Liver (tissue), 7 donors: ENCODE measurements at regions not wholly inside any gene's neighbourhood (a gene's known extent, or its start where the extent isn't known, plus 50 kb on each side); places are given as distances from the start of the nearest gene placed in this dataset.

Experiments
- DNase-seq: peaks from one replicate; pipeline ENCODE4 v3.0.0-alpha.2; 2017; ENCODE audit warnings: low spot score
- H3K27ac ChIP-seq, 2 donors: one replicate each; pipeline ENCODE4 v1.7.0; 2013; ENCODE audit warnings: inconsistent platforms in 2 of 2, low read length in 2 of 2, control low read depth in 1 of 2, low read depth in 1 of 2, mild to moderate bottlenecking in 1 of 2
- H3K27me3 ChIP-seq, 4 donors: one replicate each; pipeline versions ENCODE4 v1.6.1 to v1.7.0; 2013; ENCODE audit warnings: low read length in 3 of 4, inconsistent platforms in 1 of 4, mild to moderate bottlenecking in 1 of 4, moderate library complexity in 1 of 4; ENCODE audit not compliant: control insufficient read depth in 4 of 4, insufficient read depth in 4 of 4
- H3K36me3 ChIP-seq, 4 donors: one replicate each; pipeline versions ENCODE4 v1.6.1 to v1.7.0; 2013; ENCODE audit warnings: low read length in 3 of 4, mild to moderate bottlenecking in 3 of 4, low read depth in 1 of 4, moderate library complexity in 1 of 4; ENCODE audit not compliant: control insufficient read depth in 4 of 4, insufficient read depth in 3 of 4
- H3K4me1 ChIP-seq, 4 donors: one replicate each; pipeline versions ENCODE4 v1.6.1 to v1.7.0; 2013; ENCODE audit warnings: low read length in 3 of 4, mild to moderate bottlenecking in 3 of 4, moderate library complexity in 1 of 4; ENCODE audit not compliant: control insufficient read depth in 4 of 4, insufficient read depth in 4 of 4
- H3K4me3 ChIP-seq, 3 donors: one replicate each; pipeline versions ENCODE4 v1.6.1 to v1.7.0; 2013; ENCODE audit warnings: low read length in 3 of 3, control low read depth in 1 of 3, low read depth in 1 of 3, mild to moderate bottlenecking in 1 of 3
- H3K9ac ChIP-seq, 2 donors: one replicate each; pipeline ENCODE4 v1.7.0; 2013; ENCODE audit warnings: low read length in 2 of 2, mild to moderate bottlenecking in 2 of 2, moderate library complexity in 2 of 2, control low read depth in 1 of 2, low read depth in 1 of 2
- H3K9me3 ChIP-seq, 4 donors: one replicate each; pipeline versions ENCODE4 v1.6.1 to v1.7.0; 2013; ENCODE audit warnings: low read length in 3 of 4; ENCODE audit not compliant: control insufficient read depth in 4 of 4
- EGR1 ChIP-seq, 2 donors: IDR thresholded peaks; 2 replicates each; pipeline ENCODE4 v1.6.1; 2016 to 2018; ENCODE audit warnings: antibody characterized with exemption in 2 of 2, low read depth in 2 of 2
- FOXA1 ChIP-seq: IDR thresholded peaks from 2 replicates; pipeline ENCODE4 v1.6.1; 2016; ENCODE audit warnings: antibody characterized with exemption
- FOXA2 ChIP-seq: IDR thresholded peaks from 2 replicates; pipeline ENCODE4 v1.6.1; 2016; ENCODE audit warnings: antibody characterized with exemption
- GABPA ChIP-seq, 2 donors: IDR thresholded peaks in 1 of 2; conservative IDR thresholded peaks in 1 of 2; 2 replicates each; pipeline ENCODE4 v1.6.1; 2016; ENCODE audit warnings: antibody characterized with exemption in 2 of 2, mild to moderate bottlenecking in 1 of 2, moderate library complexity in 1 of 2
- HNF4A ChIP-seq, 2 donors: conservative IDR thresholded peaks; 2 replicates each; pipeline ENCODE4 v1.6.1; 2016; ENCODE audit warnings: antibody characterized with exemption in 2 of 2, mild to moderate bottlenecking in 2 of 2
- HNF4G ChIP-seq: IDR thresholded peaks from 2 replicates; pipeline ENCODE4 v1.6.1; 2016; ENCODE audit warnings: antibody characterized with exemption
- JUND ChIP-seq, 2 donors: IDR thresholded peaks; 2 replicates each; pipeline ENCODE4 v1.6.1; 2016; ENCODE audit warnings: antibody characterized with exemption in 2 of 2
- MAX ChIP-seq: IDR thresholded peaks from 2 replicates; pipeline ENCODE4 v1.6.1; 2016; ENCODE audit warnings: antibody characterized with exemption
- NR2F2 ChIP-seq: IDR thresholded peaks from 2 replicates; pipeline ENCODE4 v1.6.1; 2016; ENCODE audit warnings: antibody characterized with exemption
- RAD21 ChIP-seq, 2 donors: IDR thresholded peaks; 2 replicates each; pipeline ENCODE4 v1.6.1; 2016; ENCODE audit warnings: antibody characterized with exemption in 2 of 2, mild to moderate bottlenecking in 2 of 2
- REST ChIP-seq: IDR thresholded peaks from 2 replicates; pipeline ENCODE4 v1.6.1; 2016; ENCODE audit warnings: antibody characterized with exemption, mild to moderate bottlenecking
- RXRA ChIP-seq, 2 donors: IDR thresholded peaks; 2 replicates each; pipeline ENCODE4 v1.6.1; 2017 to 2018; ENCODE audit warnings: antibody characterized with exemption in 2 of 2, mild to moderate bottlenecking in 1 of 2
- SP1 ChIP-seq: IDR thresholded peaks from 2 replicates; pipeline ENCODE4 v1.6.1; 2018; ENCODE audit warnings: antibody characterized with exemption, mild to moderate bottlenecking
- TAF1 ChIP-seq: conservative IDR thresholded peaks from 2 replicates; pipeline ENCODE4 v1.6.1; 2016; ENCODE audit warnings: antibody characterized with exemption, mild to moderate bottlenecking
- YY1 ChIP-seq: IDR thresholded peaks from 2 replicates; pipeline ENCODE4 v1.6.1; 2016; ENCODE audit warnings: antibody characterized with exemption, mild to moderate bottlenecking
- WGBS: extraction: QIAGEN DNeasy Blood & Tissue Kit; methylation state at CpG from one replicate; pipeline ENCODE4 v1.1.7; 2013; 5-methylcytosine and 5-hydroxymethylcytosine counted together
- TF ChIP-seq, protein P1 (sequence below): IDR thresholded peaks from 2 replicates; pipeline ENCODE4 v1.6.1; 2016; ENCODE audit warnings: antibody characterized with exemption
- TF ChIP-seq, protein P2 (sequence below): IDR thresholded peaks from 2 replicates; pipeline ENCODE4 v1.6.1; 2016; ENCODE audit warnings: antibody characterized with exemption
- donor health status: healthy.
- donor health status: healthy.
- donor health status: healthy.
- donor health status: healthy.

- Histone ChIP-seq H3K9me3 (no peaks in the 10 kb centered on the region), H3K36me3 (no peaks in the 10 kb centered on the region), H3K9ac (no peak overlapping the region), H3K27me3 (no peaks in the 10 kb centered on the region), H3K27ac (peak overlapping the region in 1 of 2 donors; percentile 9), H3K4me1 (peaks cover 1 to 11% (median 8%) of the 10 kb centered on the region in 4 donors), H3K4me3 (no peak overlapping the region)
- WGBS, result 40% methylated on average over 3 of the region's 3 CpGs
- DNase-seq, result no peak
- TF ChIP-seq REST, result peak; percentile 20
- peak; percentile 40 to 58 for TF ChIP-seq RXRA (IDR thresholded peaks at IDR 0.05)
- TF ChIP-seq SP1, result peak; percentile 49
- TF ChIP-seq JUND (IDR thresholded peaks at IDR 0.05), result no peak
- no peak for TF ChIP-seq FOXA2
- TF ChIP-seq, protein P1, sequence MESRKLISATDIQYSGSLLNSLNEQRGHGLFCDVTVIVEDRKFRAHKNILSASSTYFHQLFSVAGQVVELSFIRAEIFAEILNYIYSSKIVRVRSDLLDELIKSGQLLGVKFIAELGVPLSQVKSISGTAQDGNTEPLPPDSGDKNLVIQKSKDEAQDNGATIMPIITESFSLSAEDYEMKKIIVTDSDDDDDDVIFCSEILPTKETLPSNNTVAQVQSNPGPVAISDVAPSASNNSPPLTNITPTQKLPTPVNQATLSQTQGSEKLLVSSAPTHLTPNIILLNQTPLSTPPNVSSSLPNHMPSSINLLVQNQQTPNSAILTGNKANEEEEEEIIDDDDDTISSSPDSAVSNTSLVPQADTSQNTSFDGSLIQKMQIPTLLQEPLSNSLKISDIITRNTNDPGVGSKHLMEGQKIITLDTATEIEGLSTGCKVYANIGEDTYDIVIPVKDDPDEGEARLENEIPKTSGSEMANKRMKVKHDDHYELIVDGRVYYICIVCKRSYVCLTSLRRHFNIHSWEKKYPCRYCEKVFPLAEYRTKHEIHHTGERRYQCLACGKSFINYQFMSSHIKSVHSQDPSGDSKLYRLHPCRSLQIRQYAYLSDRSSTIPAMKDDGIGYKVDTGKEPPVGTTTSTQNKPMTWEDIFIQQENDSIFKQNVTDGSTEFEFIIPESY, result no peak
- TF ChIP-seq GABPA (IDR thresholded peaks at IDR 0.05 in 1 of 2, conservative IDR thresholded peaks at IDR 0.05 in 1 of 2), result no peak
- no peak for TF ChIP-seq HNF4G
- TF ChIP-seq NR2F2, result peak; percentile 39
- no peak for TF ChIP-seq TAF1
- TF ChIP-seq, protein P2, sequence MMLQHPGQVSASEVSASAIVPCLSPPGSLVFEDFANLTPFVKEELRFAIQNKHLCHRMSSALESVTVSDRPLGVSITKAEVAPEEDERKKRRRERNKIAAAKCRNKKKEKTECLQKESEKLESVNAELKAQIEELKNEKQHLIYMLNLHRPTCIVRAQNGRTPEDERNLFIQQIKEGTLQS, result no peak
- TF ChIP-seq RAD21 (IDR thresholded peaks at IDR 0.05), result peak in 1 of 2 donors; percentile 29
- TF ChIP-seq YY1, result no peak
- no peak for TF ChIP-seq FOXA1
These were observed 325.0 kb downstream of the HLX start for GRCh38 chr1:221204055-221204833.

DNA sequence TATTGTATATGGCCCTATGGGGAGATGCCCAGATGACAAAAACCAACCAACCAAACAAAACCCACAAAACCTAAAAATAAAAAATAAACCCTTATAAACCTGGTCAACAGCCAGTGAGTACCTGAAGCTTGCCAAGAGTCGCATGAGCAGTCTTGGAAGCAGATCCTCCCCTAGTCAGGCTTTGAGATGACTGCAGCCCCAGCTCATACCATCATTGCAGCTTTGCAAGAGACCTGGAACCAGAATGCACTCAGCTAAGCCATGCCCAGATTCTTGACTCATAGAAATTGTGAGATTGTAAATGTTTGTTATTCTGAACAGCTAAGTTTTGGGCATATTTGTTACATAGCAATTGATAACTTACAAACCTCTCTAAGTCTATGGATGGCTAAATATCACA lies 326.8 kb downstream of the HLX start:
- DNase-seq, result no peak
- Histone ChIP-seq H3K27ac (no peak overlapping the region), H3K36me3 (no peaks in the 10 kb centered on the region), H3K9ac (no peak overlapping the region), H3K4me1 (peaks cover 1 to 11% (median 8%) of the 10 kb centered on the region in 4 donors), H3K9me3 (no peaks in the 10 kb centered on the region), H3K27me3 (no peaks in the 10 kb centered on the region), H3K4me3 (no peak overlapping the region)
- 89% methylated on average over 1 of the region's 1 CpG for WGBS
- no peak for TF ChIP-seq NR2F2
- TF ChIP-seq HNF4A (conservative IDR thresholded peaks at IDR 0.05), result no peak
- TF ChIP-seq FOXA2, result no peak
- no peak for TF ChIP-seq RXRA (IDR thresholded peaks at IDR 0.05)
- no peak for TF ChIP-seq FOXA1
- no peak for TF ChIP-seq EGR1 (IDR thresholded peaks at IDR 0.05; ENCODE audit: low read depth in 2 of 2)
- no peak for TF ChIP-seq MAX
- no peak for TF ChIP-seq JUND (IDR thresholded peaks at IDR 0.05)
- no peak for TF ChIP-seq REST
- TF ChIP-seq, protein P2, result no peak
- TF ChIP-seq GABPA (IDR thresholded peaks at IDR 0.05 in 1 of 2, conservative IDR thresholded peaks at IDR 0.05 in 1 of 2), result no peak
